GM21717 (cell line): ENCODE measurements at regions not wholly inside any gene's neighbourhood (a gene's known extent, or its start where the extent isn't known, plus 50 kb on each side); places are given as distances from the start of the nearest gene placed in this dataset.
A peak's percentile ranks its signal among the peaks of the same experiment; 100 is the strongest.

Source experiments
- ATAC-seq: cut with Tn5 transposase; IDR thresholded peaks from one replicate; pipeline ENCODE4 v1.9.1; 2021; ENCODE audit warnings: mild to moderate bottlenecking, moderate library complexity; ENCODE audit not compliant: unreplicated experiment

DNA sequence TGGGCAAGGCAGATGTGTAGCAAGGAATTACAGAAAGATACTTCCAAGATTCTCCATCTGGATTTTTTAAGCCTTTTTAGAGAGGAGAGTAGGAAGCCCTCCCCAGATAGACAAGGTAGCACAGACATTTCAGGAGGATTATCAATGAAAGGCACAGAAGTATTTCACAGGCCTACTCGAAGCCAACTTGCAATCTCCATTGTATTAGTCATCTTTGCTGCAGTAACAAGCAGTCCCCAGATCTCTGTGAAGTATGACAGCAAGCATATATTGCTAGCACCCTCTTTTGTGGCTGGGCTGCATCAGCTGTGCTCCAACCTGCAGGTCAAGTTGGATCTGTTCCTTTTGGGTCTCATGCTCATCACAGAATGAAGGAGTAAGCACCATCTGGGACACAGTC is 101.6 kb downstream of the MAF start:
- ATAC-seq: no peak

- no peak for ATAC-seq
These were observed 102.8 kb downstream of the MAF start for GRCh38 chr16:79497606-79498350.

DNA sequence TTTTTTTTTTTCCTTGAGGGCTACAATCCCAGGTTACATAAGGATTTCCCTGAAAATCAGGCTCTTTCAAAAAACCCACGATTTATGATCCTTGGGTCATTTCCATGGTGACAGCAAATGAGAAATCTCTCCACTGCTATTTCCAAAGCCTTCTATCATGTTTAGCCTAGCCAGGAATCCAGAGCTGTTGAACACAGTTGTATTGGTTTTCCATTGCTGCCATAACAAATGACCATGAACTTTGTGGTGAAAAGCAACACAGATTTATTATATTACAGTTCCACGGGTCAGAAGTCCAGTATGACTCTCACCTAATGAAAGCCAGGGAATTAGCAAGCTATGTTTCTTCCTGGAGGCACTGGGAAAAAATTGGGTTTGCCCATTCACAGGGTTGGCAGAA is 106.6 kb downstream of the MAF start:
- ATAC-seq: no peak

- ATAC-seq: no peak
These were observed 108.5 kb downstream of the MAF start for GRCh38 chr16:79492036-79492435.

DNA sequence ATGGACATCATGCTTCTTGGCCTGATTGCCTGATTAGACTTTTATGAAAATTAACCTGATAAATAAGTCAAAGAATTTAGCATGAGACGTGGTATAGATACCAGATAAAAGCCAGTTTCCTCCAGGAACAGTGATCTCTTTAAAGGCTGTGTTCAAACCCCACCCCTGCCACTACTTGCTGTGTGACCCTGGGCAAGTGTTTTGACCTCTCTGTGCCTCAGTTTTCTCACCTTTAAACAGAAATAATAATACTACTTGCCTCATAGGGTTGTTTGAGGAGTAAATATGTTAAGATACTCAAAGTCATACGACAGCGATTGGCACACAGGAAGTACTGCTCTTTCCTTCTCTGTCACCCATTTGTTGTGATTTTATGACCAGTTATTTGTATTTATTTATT is 115.5 kb downstream of the MAF start:
- ATAC-seq: no peak

DNA sequence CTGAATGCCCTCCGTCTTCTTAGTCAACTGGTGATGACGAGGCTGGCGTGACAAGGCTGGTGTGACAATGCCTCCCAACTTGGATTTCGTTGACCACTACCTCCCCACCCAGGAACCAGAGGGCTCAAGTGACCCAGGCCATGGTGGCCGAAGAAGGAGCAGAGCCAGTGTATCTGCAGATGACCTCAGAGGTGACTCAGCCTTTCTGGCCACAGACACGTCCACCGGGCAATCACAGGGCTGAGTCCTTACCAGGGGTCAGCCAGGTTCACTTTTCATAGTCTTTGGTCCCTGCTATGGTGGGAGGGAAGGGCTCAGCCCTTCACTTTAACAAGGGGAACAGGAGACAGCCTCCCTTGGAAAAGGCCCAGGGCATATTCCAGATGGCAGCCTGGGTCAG is 116.3 kb downstream of the MAF start:
- no peak for ATAC-seq

- ATAC-seq: no peak
These were observed 117.2 kb downstream of the MAF start for GRCh38 chr16:79483336-79483735.

DNA sequence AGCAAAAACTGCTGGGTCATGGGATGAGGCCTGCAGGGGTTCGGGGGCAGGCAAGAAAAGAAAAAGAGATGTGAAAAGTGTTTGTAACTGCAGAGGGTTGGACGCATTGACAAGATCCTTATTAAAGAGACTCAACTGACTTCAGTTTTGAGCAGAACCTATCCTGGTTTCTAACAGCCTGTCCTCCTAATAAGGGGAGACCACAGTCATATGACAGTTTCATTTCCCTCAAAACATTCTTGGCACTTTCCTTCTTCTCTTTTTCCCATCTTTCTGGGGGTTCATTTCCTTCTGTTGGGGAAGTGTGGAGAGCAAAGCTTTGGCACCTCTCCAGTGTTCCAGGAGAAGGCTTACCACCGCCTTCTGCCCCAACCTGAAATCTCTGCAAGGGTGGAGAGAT is 118.5 kb downstream of the MAF start:
- ATAC-seq: no peak

- ATAC-seq: no peak
These were observed 119.6 kb downstream of the MAF start for GRCh38 chr16:79480929-79481328.

GRCh38 chr16:79480056-79480455 is 120.5 kb downstream of the MAF start:
- no peak for ATAC-seq

GRCh38 chr16:79476580-79476979 is 124.0 kb downstream of the MAF start:
- ATAC-seq: no peak

DNA sequence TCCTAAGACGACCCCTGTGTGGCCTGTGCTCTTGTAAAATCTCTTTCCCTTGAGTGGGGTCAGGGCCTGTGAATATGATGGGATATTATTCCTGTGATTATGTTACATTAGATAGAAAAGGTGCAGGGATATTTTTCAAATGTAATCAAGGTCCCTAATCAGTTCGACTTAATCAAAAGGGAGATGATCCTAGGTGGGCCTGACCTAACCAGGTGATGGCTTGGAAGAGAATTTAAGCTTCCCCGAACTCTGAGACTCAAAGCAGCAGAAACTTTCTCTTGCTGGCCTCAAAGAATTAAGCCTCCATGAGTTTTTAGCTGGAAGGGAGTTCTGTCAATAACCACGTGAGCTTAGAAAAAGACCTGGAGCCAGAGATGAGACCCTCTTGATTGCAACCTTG is 124.7 kb downstream of the MAF start:
- ATAC-seq: no peak

DNA sequence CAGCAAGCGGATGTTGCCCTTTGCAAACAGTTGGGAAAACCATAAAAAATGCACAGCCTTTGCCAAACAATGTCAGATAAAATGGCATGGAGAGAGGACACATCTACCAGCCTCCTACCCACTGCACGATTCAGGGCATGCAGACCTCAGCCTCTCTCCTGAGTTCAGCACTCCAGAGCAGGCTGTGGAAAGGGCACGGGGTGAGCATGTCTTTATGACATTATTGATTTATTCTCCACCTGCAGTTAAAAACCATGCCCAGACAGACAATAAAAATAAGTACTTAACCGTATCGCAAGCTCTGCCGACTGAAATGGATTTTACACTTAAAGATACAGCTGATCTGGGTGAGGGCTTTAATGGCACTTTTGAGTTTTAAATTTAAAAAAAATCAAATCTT is 127.1 kb downstream of the MAF start:
- no peak for ATAC-seq

DNA sequence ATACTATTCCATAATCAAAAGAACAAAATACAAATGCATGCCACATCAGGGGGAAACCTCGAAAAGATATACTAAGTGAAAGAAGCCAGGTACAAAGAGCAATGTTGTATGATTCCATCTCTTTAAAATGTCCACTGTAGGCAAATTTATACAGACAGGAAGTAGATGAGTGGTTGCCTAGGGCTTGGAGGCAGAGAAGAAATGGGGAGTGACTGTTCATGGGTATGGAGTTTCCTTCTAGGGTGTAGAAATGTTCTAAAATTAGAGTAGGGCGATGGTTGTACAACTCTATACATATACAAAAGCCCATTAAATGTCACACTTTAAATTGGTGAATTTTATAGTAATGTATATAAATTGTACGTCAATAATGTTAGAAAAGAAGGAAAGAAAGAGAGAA is 128.1 kb downstream of the MAF start:
- ATAC-seq: no peak

GRCh38 chr16:79469999-79470398 is 130.5 kb downstream of the MAF start:
- no peak for ATAC-seq

- ATAC-seq: no peak
These were observed 131.9 kb downstream of the MAF start for GRCh38 chr16:79468631-79469030.

GRCh38 chr16:79468121-79468552 is 132.4 kb downstream of the MAF start:
- ATAC-seq: no peak

GRCh38 chr16:79466111-79466510 is 134.4 kb downstream of the MAF start:
- no peak for ATAC-seq

- no peak for ATAC-seq
These were observed 136.7 kb downstream of the MAF start for GRCh38 chr16:79463841-79464240.

DNA sequence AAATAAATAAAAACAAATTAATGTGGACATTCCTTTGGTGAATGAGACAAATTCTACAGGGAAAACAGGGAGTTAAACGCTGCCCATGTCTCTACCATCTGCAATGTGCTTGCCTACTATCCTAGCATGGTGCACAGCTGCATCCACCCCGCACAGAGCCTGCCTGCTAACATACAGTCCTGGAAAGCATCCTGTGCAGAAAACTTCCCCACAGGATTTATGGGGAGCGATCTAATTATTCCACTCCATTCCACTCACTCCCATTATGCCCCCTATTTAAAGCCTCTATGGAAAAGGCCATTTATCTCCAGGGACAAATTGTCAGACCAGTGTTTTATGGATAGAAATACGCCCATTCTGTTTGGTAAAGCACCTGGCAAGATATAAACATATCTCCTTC is 144.5 kb downstream of the MAF start:
- ATAC-seq: no peak

- ATAC-seq: no peak
These were observed 147.9 kb downstream of the MAF start for GRCh38 chr16:79452671-79453070.

DNA sequence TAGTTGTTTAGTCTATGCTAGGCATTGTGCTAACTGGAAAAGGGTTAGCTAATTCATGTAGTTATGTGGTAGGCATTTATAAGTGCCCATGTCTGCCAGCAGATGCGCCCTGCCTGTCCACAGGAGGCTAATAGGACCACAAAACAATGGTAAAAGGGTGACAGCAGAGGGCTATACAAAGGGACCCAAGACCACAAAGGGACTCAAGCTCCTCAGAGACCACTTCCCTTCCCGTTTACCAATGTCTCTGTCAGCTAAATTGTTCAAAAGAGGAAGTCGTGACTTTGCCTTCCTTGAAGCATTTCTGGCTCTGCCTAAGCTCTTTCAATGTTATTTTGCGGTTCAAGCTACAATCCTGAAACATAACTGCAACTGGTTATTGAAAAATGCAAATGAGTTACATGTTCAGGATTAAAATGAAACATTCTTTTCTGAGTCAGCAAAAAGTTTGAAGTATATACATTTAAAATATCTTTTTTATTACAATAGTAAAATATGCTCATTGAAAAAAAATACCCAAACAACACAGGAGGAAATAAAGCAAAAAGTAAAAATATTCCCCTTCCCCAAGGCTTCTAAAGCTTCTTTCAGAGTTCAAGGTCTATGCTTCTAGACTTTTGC is 149.2 kb downstream of the MAF start:
- ATAC-seq: peak; percentile 89

DNA sequence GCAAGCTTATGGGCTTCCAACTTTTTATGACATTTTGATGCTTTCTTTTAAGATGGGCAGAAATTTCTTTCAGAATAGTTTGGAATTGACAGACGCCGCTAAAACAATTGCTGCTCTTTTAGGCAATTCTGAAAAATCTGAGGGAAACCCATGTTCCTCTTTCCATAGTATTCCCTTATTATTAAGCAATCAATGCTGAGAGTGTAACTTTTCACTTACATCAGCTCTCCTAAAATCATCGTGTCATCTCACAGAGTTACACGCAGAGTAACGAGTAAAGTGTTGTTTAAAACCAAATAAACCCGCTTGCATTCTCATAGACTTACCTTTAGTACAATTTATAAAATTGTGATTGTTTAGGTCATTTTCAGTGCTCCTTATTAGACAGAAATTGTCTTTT is 150.6 kb downstream of the MAF start:
- ATAC-seq: no peak
